BE2C (cell line): ENCODE measurements at regions not wholly inside any gene's neighbourhood (a gene's known extent, or its start where the extent isn't known, plus 50 kb on each side); places are given as distances from the start of the nearest gene placed in this dataset.

Experiments
- DNase-seq: peaks from one replicate; pipeline ENCODE4 v3.0.0-alpha.2; 2020
- H3K27me3 ChIP-seq: fragments of 250-450 bp; sonication (Bioruptor Pico); 2 replicates; pipeline ENCODE4 v1.5.1; 2020; ENCODE audit warnings: mild to moderate bottlenecking
- H3K36me3 ChIP-seq: fragments of 250-450 bp; sonication (Bioruptor Pico); 2 replicates; pipeline ENCODE4 v1.5.1; 2020; ENCODE audit warnings: mild to moderate bottlenecking
- H3K4me1 ChIP-seq: fragments of 250-450 bp; sonication (Bioruptor Pico); 2 replicates; pipeline ENCODE4 v1.5.1; 2020
- H3K4me3 ChIP-seq: 2 replicates; pipeline ENCODE4 v1.5.1; 2011; ENCODE audit warnings: low read depth, low read length
- H3K9me3 ChIP-seq: fragments of 250-450 bp; sonication (Bioruptor Pico); 2 replicates; pipeline ENCODE4 v1.5.1; 2020
- CTCF ChIP-seq: IDR thresholded peaks from 2 replicates; pipeline ENCODE4 v1.5.1; 2012; ENCODE audit warnings: mild to moderate bottlenecking, low read depth, low read length

GRCh38 chr11:71309611-71310010, 57.2 kb upstream of the SHANK2 start:
- TF ChIP-seq CTCF: no peak
- DNase-seq: no peak
- no peaks in the 10 kb centered on the region for H3K4me1 ChIP-seq
- no peaks in the 10 kb centered on the region for H3K36me3 ChIP-seq
- no peaks in the 10 kb centered on the region; the same call in 1 of the 2 replicates for H3K27me3 ChIP-seq
- H3K4me3 ChIP-seq: no peak overlapping the region
- no peaks in the 10 kb centered on the region for H3K9me3 ChIP-seq

- Histone ChIP-seq H3K27me3 (no peaks in the 10 kb centered on the region; the same call in 1 of the 2 replicates), H3K9me3 (no peaks in the 10 kb centered on the region), H3K36me3 (no peaks in the 10 kb centered on the region), H3K4me3 (no peak overlapping the region), H3K4me1 (no peaks in the 10 kb centered on the region)
- TF ChIP-seq CTCF: no peak
- DNase-seq: no peak
Measured at GRCh38 chr11:71309181-71309580, 56.8 kb upstream of the SHANK2 start.

- H3K4me1 ChIP-seq: no peaks in the 10 kb centered on the region
- H3K9me3 ChIP-seq: no peaks in the 10 kb centered on the region
- no peaks in the 10 kb centered on the region for H3K27me3 ChIP-seq
- no peak overlapping the region for H3K4me3 ChIP-seq
- TF ChIP-seq CTCF: no peak
- no peaks in the 10 kb centered on the region for H3K36me3 ChIP-seq
- DNase-seq: no peak
Measured at GRCh38 chr11:71307811-71308645, 55.7 kb upstream of the SHANK2 start.

- H3K4me1 ChIP-seq: no peaks in the 10 kb centered on the region
- no peak for TF ChIP-seq CTCF
- H3K27me3 ChIP-seq: peaks cover 12% of the 10 kb centered on the region
- no peaks in the 10 kb centered on the region for H3K36me3 ChIP-seq
- no peaks in the 10 kb centered on the region for H3K9me3 ChIP-seq
- no peak for DNase-seq
- H3K4me3 ChIP-seq: no peak overlapping the region
Measured at GRCh38 chr11:71305451-71306125, 53.2 kb upstream of the SHANK2 start.

- H3K27me3 ChIP-seq: peaks cover 18% of the 10 kb centered on the region
- H3K4me3 ChIP-seq: no peak overlapping the region
- no peaks in the 10 kb centered on the region for H3K9me3 ChIP-seq
- DNase-seq: no peak
- H3K4me1 ChIP-seq: no peaks in the 10 kb centered on the region
- H3K36me3 ChIP-seq: no peaks in the 10 kb centered on the region
- no peak for TF ChIP-seq CTCF
Measured at GRCh38 chr11:71305041-71305440, 52.7 kb upstream of the SHANK2 start.

GRCh38 chr11:71304491-71304890, 52.1 kb upstream of the SHANK2 start:
- Histone ChIP-seq H3K9me3 (no peaks in the 10 kb centered on the region), H3K4me1 (no peaks in the 10 kb centered on the region), H3K27me3 (peaks cover 19% of the 10 kb centered on the region), H3K4me3 (no peak overlapping the region), H3K36me3 (no peaks in the 10 kb centered on the region)
- TF ChIP-seq CTCF: no peak
- DNase-seq: no peak
